ENCODE measurements at regions not wholly inside any gene's neighbourhood (a gene's known extent, or its start where the extent isn't known, plus 50 kb on each side); places are given as distances from the start of the nearest gene placed in this dataset.
A peak's percentile ranks its signal among the peaks of the same experiment; 100 is the strongest.

DNA sequence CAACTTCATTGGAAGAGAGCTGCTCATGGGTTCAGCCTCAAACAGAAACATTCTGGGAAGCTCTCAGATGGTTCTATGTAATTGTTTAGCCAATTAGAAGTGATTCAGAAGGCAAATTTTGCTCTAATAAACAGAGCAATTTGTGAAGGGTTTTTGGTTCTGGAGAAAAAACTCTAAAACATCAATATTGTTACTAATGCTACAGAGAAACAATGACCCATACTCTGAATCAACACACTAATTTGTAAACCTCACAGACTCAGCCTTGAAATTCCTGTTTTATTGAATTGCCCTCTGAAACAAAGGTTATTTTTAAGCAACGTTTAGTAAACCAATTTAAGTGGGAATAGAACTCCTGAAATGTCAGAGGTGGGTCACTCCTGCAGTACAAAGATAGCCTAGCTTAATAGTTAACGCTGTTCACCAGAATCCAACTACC lies 171.6 kb upstream of the SVIL start:
- no peaks in the 10 kb centered on the region for H3K36me3 ChIP-seq
- no peaks in the 10 kb centered on the region for H3K9me3 ChIP-seq (ENCODE audit: low read depth)
- no peak overlapping the region for H3K27ac ChIP-seq
- H3K27me3 ChIP-seq = no peaks in the 10 kb centered on the region
- TF ChIP-seq CTCF (IDR thresholded peaks at IDR 0.05; ENCODE audit: low read depth, low read length) = no peak
- no peak for DNase-seq (ENCODE audit: low read depth in 1 of 2, low spot score in 1 of 2)
- no peaks in the 10 kb centered on the region for H3K4me1 ChIP-seq (ENCODE audit: low read depth)
- no peak overlapping the region for H3K4me3 ChIP-seq

- Histone ChIP-seq H3K4me1 (ENCODE audit: low read depth) (no peaks in the 10 kb centered on the region), H3K27ac (no peak overlapping the region), H3K36me3 (no peaks in the 10 kb centered on the region), H3K9me3 (ENCODE audit: low read depth) (no peaks in the 10 kb centered on the region), H3K4me3 (no peak overlapping the region), H3K27me3 (no peaks in the 10 kb centered on the region)
- no peak for TF ChIP-seq CTCF (IDR thresholded peaks at IDR 0.05; ENCODE audit: low read depth, low read length)
- DNase-seq (ENCODE audit: low read depth in 1 of 2, low spot score in 1 of 2) = no peak
Measured at GRCh38 chr10:29805134-29805723, 170.5 kb upstream of the SVIL start.

DNA sequence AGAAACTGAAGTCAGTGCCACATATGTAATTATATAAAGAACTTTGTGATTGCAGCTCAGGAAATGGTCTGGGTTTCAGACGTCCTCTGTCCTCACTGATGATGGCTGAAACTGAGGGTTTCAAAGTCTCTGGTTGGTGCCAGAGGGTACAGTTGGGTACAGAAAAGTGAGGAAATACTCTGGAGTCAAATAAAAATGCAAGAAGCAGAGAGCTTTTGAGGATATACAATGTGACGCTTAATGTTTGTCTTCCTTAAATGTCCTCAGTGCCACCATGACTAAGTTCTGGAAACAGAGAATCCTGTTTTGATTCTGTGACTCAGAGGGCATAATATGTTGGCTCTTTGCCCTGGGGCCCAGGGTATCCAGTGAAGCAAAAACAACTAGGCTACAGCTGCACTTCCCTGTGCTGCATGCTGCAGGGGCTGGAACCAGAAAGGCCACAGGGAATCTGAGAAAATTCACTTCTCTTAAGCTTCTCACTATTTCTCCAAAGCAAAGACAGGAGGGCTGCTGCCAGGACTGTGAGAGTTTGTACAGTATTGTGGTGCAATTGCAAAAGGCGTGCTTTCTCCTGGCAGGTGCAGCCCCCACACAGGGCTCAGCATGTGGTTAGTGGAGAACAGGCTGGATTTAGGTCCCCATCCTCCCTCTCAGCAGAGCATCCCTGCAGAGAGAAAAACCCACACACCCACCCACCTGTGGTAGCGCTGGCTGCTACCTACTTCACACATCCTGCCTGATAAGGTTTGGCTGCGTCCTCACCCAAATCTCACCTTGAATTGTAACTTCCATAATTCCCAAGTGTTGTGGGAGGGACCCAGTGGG lies 169.5 kb upstream of the SVIL start:
- no peaks in the 10 kb centered on the region for H3K9me3 ChIP-seq (ENCODE audit: low read depth)
- no peaks in the 10 kb centered on the region for H3K27me3 ChIP-seq
- H3K4me3 ChIP-seq = no peak overlapping the region
- H3K27ac ChIP-seq = no peak overlapping the region
- no peaks in the 10 kb centered on the region for H3K36me3 ChIP-seq
- DNase-seq (ENCODE audit: low read depth in 1 of 2, low spot score in 1 of 2) = peak in 1 of 2 donors; percentile 71
- TF ChIP-seq CTCF (IDR thresholded peaks at IDR 0.05; ENCODE audit: low read depth, low read length) = no peak
- H3K4me1 ChIP-seq (ENCODE audit: low read depth) = no peaks in the 10 kb centered on the region

GRCh38 chr10:29802171-29802570 lies 167.4 kb upstream of the SVIL start:
- no peaks in the 10 kb centered on the region for H3K4me1 ChIP-seq (ENCODE audit: low read depth)
- no peak overlapping the region for H3K27ac ChIP-seq
- TF ChIP-seq CTCF (IDR thresholded peaks at IDR 0.05; ENCODE audit: low read depth, low read length) = no peak
- no peaks in the 10 kb centered on the region for H3K9me3 ChIP-seq (ENCODE audit: low read depth)
- no peak overlapping the region for H3K4me3 ChIP-seq
- no peaks in the 10 kb centered on the region for H3K27me3 ChIP-seq
- H3K36me3 ChIP-seq = no peaks in the 10 kb centered on the region
- no peak for DNase-seq (ENCODE audit: low read depth in 1 of 2, low spot score in 1 of 2)

- TF ChIP-seq CTCF (IDR thresholded peaks at IDR 0.05; ENCODE audit: low read depth, low read length) = no peak
- no peak for DNase-seq (ENCODE audit: low read depth in 1 of 2, low spot score in 1 of 2)
- Histone ChIP-seq H3K27ac (no peak overlapping the region), H3K9me3 (ENCODE audit: low read depth) (no peaks in the 10 kb centered on the region), H3K4me3 (no peak overlapping the region), H3K36me3 (no peaks in the 10 kb centered on the region), H3K4me1 (ENCODE audit: low read depth) (peaks cover 3% of the 10 kb centered on the region), H3K27me3 (no peaks in the 10 kb centered on the region)
Measured at GRCh38 chr10:29798921-29799690, 164.3 kb upstream of the SVIL start.

Measured in cardiac muscle cell (in vitro differentiated cells and primary cell).